IMR-90 (cell line): ENCODE measurements at regions not wholly inside any gene's neighbourhood (a gene's known extent, or its start where the extent isn't known, plus 50 kb on each side); places are given as distances from the start of the nearest gene placed in this dataset.

ENCODE experiments used
- ATAC-seq: fragments of 200-7000 bp; cut with Tn5 transposase; 2 replicates; pipeline ENCODE4 v1.9.1; 2020; ENCODE audit warnings: low read depth, mild to moderate bottlenecking, moderate library complexity
- BruUV-seq: library from RNA; stranded (reverse); fragments of 400-500 nt; replicated peaks from 2 replicates; lab custom pipeline; 2021; lab: Mats Ljungman, UMichigan
- CTCF ChIA-PET: fragments of 300-600 bp; formaldehyde crosslinking; extraction: SDS; loops from one replicate; lab custom pipeline; 2021; ENCODE audit warnings: antibody characterized with exemption; lab: Yijun Ruan, JAX
- POLR2A ChIA-PET: fragments of 300-600 bp; sonication (Branson Sonifier 250); formaldehyde crosslinking; loops from one replicate; lab custom pipeline; 2022; ENCODE audit warnings: antibody characterized with exemption; ENCODE audit not compliant: unreplicated experiment; lab: Charles Lee
- DNase-seq: peaks from one replicate; pipeline ENCODE4 v3.0.0; 2013
- H2AFZ ChIP-seq: replicated peaks from 2 replicates; pipeline ENCODE3; 2013; ENCODE audit warnings: low read length, mild to moderate bottlenecking; ENCODE audit not compliant: poor library complexity
- H2AK5ac ChIP-seq: 2 replicates; pipeline ENCODE4 v1.6.1; 2013; ENCODE audit warnings: low read depth, low read length, inconsistent platforms
- H2AK9ac ChIP-seq: replicated peaks from 2 replicates; pipeline ENCODE3; 2013; ENCODE audit warnings: mild to moderate bottlenecking, low read depth, low read length, moderate library complexity; ENCODE audit not compliant: poor library complexity
- H2BK120ac ChIP-seq: 2 replicates; pipeline ENCODE4 v1.6.1; 2013; ENCODE audit warnings: low read depth, low read length, inconsistent platforms
- H2BK15ac ChIP-seq: 3 replicates; pipeline ENCODE4 v1.6.1; 2013; ENCODE audit warnings: low read depth, low read length, inconsistent platforms
- H2BK20ac ChIP-seq: 2 replicates; pipeline ENCODE4 v1.6.1; 2013; ENCODE audit warnings: low read depth, mild to moderate bottlenecking, inconsistent platforms, low read length, moderate library complexity
- H2BK5ac ChIP-seq: 2 replicates; pipeline ENCODE4 v1.6.1; 2013; ENCODE audit warnings: mild to moderate bottlenecking, low read depth, low read length, inconsistent platforms; ENCODE audit not compliant: poor library complexity, severe bottlenecking
- H3K14ac ChIP-seq: replicated peaks from 2 replicates; pipeline ENCODE4 v1.6.1; 2013; ENCODE audit warnings: low read depth, low read length, inconsistent platforms
- H3K18ac ChIP-seq: 2 replicates; pipeline ENCODE4 v1.6.1; 2013; ENCODE audit warnings: low read depth, low read length, control low read depth
- H3K23ac ChIP-seq: 2 replicates; pipeline ENCODE4 v1.6.1; 2013; ENCODE audit warnings: low read depth, low read length, inconsistent platforms
- H3K27ac ChIP-seq: 2 replicates; pipeline ENCODE4 v1.5.1; 2013; ENCODE audit warnings: mild to moderate bottlenecking, control low read depth, low read length; ENCODE audit not compliant: insufficient read depth
- H3K27me3 ChIP-seq: 2 replicates; pipeline ENCODE4 v1.6.1; 2013; ENCODE audit warnings: low read length; ENCODE audit not compliant: control insufficient read depth, insufficient read depth
- H3K36me3 ChIP-seq: 2 replicates; pipeline ENCODE4 v1.6.1; 2013; ENCODE audit warnings: low read length, mixed read lengths; ENCODE audit not compliant: control insufficient read depth, insufficient read depth
- H3K4ac ChIP-seq: 2 replicates; pipeline ENCODE4 v1.6.1; 2013; ENCODE audit warnings: low read depth, low read length, inconsistent platforms
- H3K4me1 ChIP-seq: 2 replicates; pipeline ENCODE4 v1.6.1; 2013; ENCODE audit warnings: low read length, mixed read lengths; ENCODE audit not compliant: control insufficient read depth, insufficient read depth
- H3K4me2 ChIP-seq: 2 replicates; pipeline ENCODE4 v1.6.1; 2013; ENCODE audit warnings: low read depth, mild to moderate bottlenecking, control low read depth, low read length, moderate library complexity
- H3K4me3 ChIP-seq: 2 replicates; pipeline ENCODE4 v1.5.1; 2013; ENCODE audit warnings: low read depth, mild to moderate bottlenecking, control low read depth, low read length, moderate library complexity; ENCODE audit not compliant: insufficient read depth
- H3K56ac ChIP-seq: 2 replicates; pipeline ENCODE4 v1.6.1; 2013; ENCODE audit warnings: low read length, inconsistent platforms; ENCODE audit not compliant: insufficient read depth; ENCODE audit errors: extremely low read depth
- H3K79me1 ChIP-seq, 2 experiments: 2 replicates each; pipeline ENCODE4 v1.6.1; 2013; ENCODE audit warnings: low read length in 2 of 2, inconsistent platforms in 1 of 2, low read depth in 1 of 2
- H3K9ac ChIP-seq: 2 replicates; pipeline ENCODE4 v1.6.1; 2013; ENCODE audit warnings: low read depth, low read length, control low read depth
- H3K9me1 ChIP-seq: 2 replicates; pipeline ENCODE4 v1.6.1; 2013; ENCODE audit warnings: low read length, inconsistent platforms; ENCODE audit not compliant: insufficient read depth
- H3K9me3 ChIP-seq: 2 replicates; pipeline ENCODE4 v1.6.1; 2013; ENCODE audit warnings: low read length; ENCODE audit not compliant: control insufficient read depth, insufficient read depth
- H4K20me1 ChIP-seq: 2 replicates; pipeline ENCODE4 v1.6.1; 2013; ENCODE audit warnings: low read length, inconsistent platforms; ENCODE audit not compliant: insufficient read depth
- H4K5ac ChIP-seq: 2 replicates; pipeline ENCODE4 v1.6.1; 2013; ENCODE audit warnings: mild to moderate bottlenecking, low read depth, low read length, control low read depth
- H4K8ac ChIP-seq, 2 experiments: 2 replicates each; pipeline ENCODE4 v1.6.1; 2013; ENCODE audit warnings: low read depth in 2 of 2, low read length in 2 of 2, control low read depth in 1 of 2, inconsistent platforms in 1 of 2
- H4K91ac ChIP-seq: 2 replicates; pipeline ENCODE4 v1.6.1; 2013; ENCODE audit warnings: low read depth, low read length, inconsistent platforms; ENCODE audit not compliant: insufficient read depth
- BHLHE40 ChIP-seq: fragments of 150-350 bp; IDR thresholded peaks from 2 replicates; pipeline ENCODE4 v1.6.1; 2016; ENCODE audit warnings: mild to moderate bottlenecking, low read depth, low read length
- CEBPB ChIP-seq: IDR thresholded peaks from 2 replicates; pipeline ENCODE4 v1.6.1; 2012; ENCODE audit warnings: low read depth, low read length, improper control_type of control experiment
- CHD1 ChIP-seq: IDR thresholded peaks from 2 replicates; pipeline ENCODE4 v1.6.1; 2012; ENCODE audit warnings: low read depth, low read length, improper control_type of control experiment
- FOS ChIP-seq: fragments of 150-350 bp; IDR thresholded peaks from 2 replicates; pipeline ENCODE4 v1.6.1; 2016; ENCODE audit warnings: low read depth, low read length
- MAFK ChIP-seq: IDR thresholded peaks from 2 replicates; pipeline ENCODE4 v1.6.1; 2012; ENCODE audit warnings: low read depth, low read length, improper control_type of control experiment
- MAZ ChIP-seq: IDR thresholded peaks from 2 replicates; pipeline ENCODE4 v1.6.1; 2012; ENCODE audit warnings: low read depth, mild to moderate bottlenecking, low read length, improper control_type of control experiment, moderate library complexity, borderline replicate concordance
- MXI1 ChIP-seq: IDR thresholded peaks from 2 replicates; pipeline ENCODE4 v1.6.1; 2012; ENCODE audit warnings: low read depth, mild to moderate bottlenecking, low read length, moderate library complexity, borderline replicate concordance
- NFE2L2 ChIP-seq: fragments of 150-350 bp; IDR thresholded peaks from 2 replicates; pipeline ENCODE4 v1.6.1; 2016; ENCODE audit warnings: low read depth, mild to moderate bottlenecking, low read length
- POLR2A ChIP-seq: IDR thresholded peaks from 2 replicates; pipeline ENCODE4 v1.6.1; 2012; ENCODE audit warnings: mild to moderate bottlenecking, low read depth, low read length
- RAD21 ChIP-seq: IDR thresholded peaks from 2 replicates; pipeline ENCODE4 v1.6.1; 2012; ENCODE audit warnings: low read length, improper control_type of control experiment
- RCOR1 ChIP-seq: IDR thresholded peaks from 2 replicates; pipeline ENCODE4 v1.6.1; 2012; ENCODE audit warnings: mild to moderate bottlenecking, low read length, improper control_type of control experiment; ENCODE audit not compliant: insufficient replicate concordance
- RFX5 ChIP-seq: IDR thresholded peaks from 2 replicates; pipeline ENCODE4 v1.8.0; 2012; ENCODE audit warnings: low read depth, mild to moderate bottlenecking, low read length, moderate library complexity
- SMC3 ChIP-seq: fragments of 150-350 bp; IDR thresholded peaks from 2 replicates; pipeline ENCODE4 v1.6.1; 2016; ENCODE audit warnings: low read depth, mild to moderate bottlenecking, antibody characterized with exemption, low read length, moderate library complexity
- WGBS, 2 experiments: methylation state at CpG; one replicate each; pipeline versions ENCODE4 v1.1.5 to v1.1.7; 2013; ENCODE audit warnings: missing lambda C conversion rate in 2 of 2; ENCODE audit not compliant: insufficient read length in 1 of 2; ENCODE audit errors: extremely low coverage in 2 of 2; 5-methylcytosine and 5-hydroxymethylcytosine counted together
- dilution Hi-C: fragments of 300-500 bp; cut with HindIII; formaldehyde crosslinking; loops from one replicate; pipeline ENCODE4 v1.14.3; 2018; ENCODE audit warnings: low sequenced_read_pairs; ENCODE audit not compliant: unreplicated experiment
- in situ Hi-C: fragments of 300-500 bp; cut with MboI; formaldehyde crosslinking; loops from 3 replicates; pipeline ENCODE4 v1.14.3; 2019; ENCODE audit warnings: low sequenced_read_pairs, inconsistent platforms, mixed read lengths
- intact Hi-C: fragments of 100-400 bp; cut with micrococcal nuclease; formaldehyde crosslinking; loops from 2 replicates; pipeline ENCODE4 v1.10.0; 2022
- TF ChIP-seq, protein P1 (sequence below): conservative IDR thresholded peaks from 2 replicates; pipeline ENCODE4 v1.5.1; 2012; ENCODE audit warnings: mild to moderate bottlenecking, low read depth, low read length, improper control_type of control experiment
- TF ChIP-seq, protein P2 (sequence below): fragments of 150-350 bp; IDR thresholded peaks from 2 replicates; pipeline ENCODE4 v1.6.1; 2016; ENCODE audit warnings: low read depth, mild to moderate bottlenecking, low read length, moderate library complexity, borderline replicate concordance
- TF ChIP-seq, protein P3 (sequence below): fragments of 150-350 bp; IDR thresholded peaks from 2 replicates; pipeline ENCODE4 v1.6.1; 2017; ENCODE audit warnings: mild to moderate bottlenecking, antibody characterized with exemption, low read length, low read depth

DNA sequence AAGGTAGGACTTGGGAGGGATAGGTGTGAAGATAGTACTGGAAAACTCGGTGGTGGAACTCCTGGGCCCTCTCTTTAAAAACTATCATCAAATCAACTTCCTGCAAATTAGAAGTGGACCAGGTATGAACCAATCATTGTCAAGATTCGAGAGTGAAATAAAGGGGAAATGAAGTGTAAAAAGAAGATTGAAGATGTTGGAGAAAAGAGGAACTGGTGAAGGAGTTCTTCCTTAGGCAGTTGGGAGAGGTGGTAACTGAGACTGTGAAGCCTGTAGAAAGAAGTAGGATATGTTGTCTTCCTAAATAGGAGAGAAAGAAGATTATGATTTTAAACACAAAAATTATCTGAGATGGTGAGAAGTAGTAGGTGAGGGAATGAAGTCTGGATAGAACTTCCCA lies 212.2 kb downstream of the PPP1R2C start:
- Histone ChIP-seq H3K36me3 (no peaks in the 10 kb centered on the region), H3K14ac (no peak overlapping the region), H4K20me1 (no peaks in the 10 kb centered on the region), H3K27ac (no peak overlapping the region), H3K4ac (no peak overlapping the region), H2BK20ac (no peak overlapping the region), H3K4me1 (no peaks in the 10 kb centered on the region), H4K8ac (no peak overlapping the region), H2AFZ (no peak overlapping the region), H4K91ac (no peak overlapping the region), H3K18ac (no peak overlapping the region), H2BK120ac (no peak overlapping the region), H4K5ac (no peak overlapping the region), H2AK9ac (no peak overlapping the region), H3K9me3 (no peaks in the 10 kb centered on the region), H3K79me1 (no peaks in the 10 kb centered on the region), H3K23ac (no peak overlapping the region), H3K4me3 (no peak overlapping the region), H2AK5ac (no peak overlapping the region), H2BK5ac (no peak overlapping the region), H3K9me1 (no peaks in the 10 kb centered on the region), H2BK15ac (no peak overlapping the region), H3K56ac (no peak overlapping the region), H3K27me3 (peaks cover 2% of the 10 kb centered on the region; the same call in 1 of the 2 replicates), H3K9ac (no peak overlapping the region), H3K4me2 (no peak overlapping the region)
- 100% methylated on average over 1 of the region's 2 CpGs; no CpG with 5 or more reads in 1 of the 2 experiments for WGBS, 2 experiments
- dilution Hi-C loops (no loop called here), in situ Hi-C loops (no loop called here), intact Hi-C loops (no loop called here)
- TF ChIP-seq FOS (no peak), MXI1 (no peak), CHD1 (no peak), NFE2L2 (no peak), RFX5 (no peak), RAD21 (no peak), MAZ (no peak), CEBPB (no peak), RCOR1 (no peak), SMC3 (no peak), POLR2A (no peak), BHLHE40 (no peak), MAFK (no peak)
- TF ChIP-seq, protein P1, sequence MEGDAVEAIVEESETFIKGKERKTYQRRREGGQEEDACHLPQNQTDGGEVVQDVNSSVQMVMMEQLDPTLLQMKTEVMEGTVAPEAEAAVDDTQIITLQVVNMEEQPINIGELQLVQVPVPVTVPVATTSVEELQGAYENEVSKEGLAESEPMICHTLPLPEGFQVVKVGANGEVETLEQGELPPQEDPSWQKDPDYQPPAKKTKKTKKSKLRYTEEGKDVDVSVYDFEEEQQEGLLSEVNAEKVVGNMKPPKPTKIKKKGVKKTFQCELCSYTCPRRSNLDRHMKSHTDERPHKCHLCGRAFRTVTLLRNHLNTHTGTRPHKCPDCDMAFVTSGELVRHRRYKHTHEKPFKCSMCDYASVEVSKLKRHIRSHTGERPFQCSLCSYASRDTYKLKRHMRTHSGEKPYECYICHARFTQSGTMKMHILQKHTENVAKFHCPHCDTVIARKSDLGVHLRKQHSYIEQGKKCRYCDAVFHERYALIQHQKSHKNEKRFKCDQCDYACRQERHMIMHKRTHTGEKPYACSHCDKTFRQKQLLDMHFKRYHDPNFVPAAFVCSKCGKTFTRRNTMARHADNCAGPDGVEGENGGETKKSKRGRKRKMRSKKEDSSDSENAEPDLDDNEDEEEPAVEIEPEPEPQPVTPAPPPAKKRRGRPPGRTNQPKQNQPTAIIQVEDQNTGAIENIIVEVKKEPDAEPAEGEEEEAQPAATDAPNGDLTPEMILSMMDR, result no peak
- TF ChIP-seq, protein P2, sequence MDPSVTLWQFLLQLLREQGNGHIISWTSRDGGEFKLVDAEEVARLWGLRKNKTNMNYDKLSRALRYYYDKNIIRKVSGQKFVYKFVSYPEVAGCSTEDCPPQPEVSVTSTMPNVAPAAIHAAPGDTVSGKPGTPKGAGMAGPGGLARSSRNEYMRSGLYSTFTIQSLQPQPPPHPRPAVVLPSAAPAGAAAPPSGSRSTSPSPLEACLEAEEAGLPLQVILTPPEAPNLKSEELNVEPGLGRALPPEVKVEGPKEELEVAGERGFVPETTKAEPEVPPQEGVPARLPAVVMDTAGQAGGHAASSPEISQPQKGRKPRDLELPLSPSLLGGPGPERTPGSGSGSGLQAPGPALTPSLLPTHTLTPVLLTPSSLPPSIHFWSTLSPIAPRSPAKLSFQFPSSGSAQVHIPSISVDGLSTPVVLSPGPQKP, result no peak
- TF ChIP-seq, protein P3, sequence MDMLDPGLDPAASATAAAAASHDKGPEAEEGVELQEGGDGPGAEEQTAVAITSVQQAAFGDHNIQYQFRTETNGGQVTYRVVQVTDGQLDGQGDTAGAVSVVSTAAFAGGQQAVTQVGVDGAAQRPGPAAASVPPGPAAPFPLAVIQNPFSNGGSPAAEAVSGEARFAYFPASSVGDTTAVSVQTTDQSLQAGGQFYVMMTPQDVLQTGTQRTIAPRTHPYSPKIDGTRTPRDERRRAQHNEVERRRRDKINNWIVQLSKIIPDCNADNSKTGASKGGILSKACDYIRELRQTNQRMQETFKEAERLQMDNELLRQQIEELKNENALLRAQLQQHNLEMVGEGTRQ, result no peak
- ATAC-seq (no peak), DNase-seq (no peak)
- BruUV-seq, result no TSS peak
- POLR2A ChIA-PET, result no interaction called here
- CTCF ChIA-PET, result no interaction called here
